ENCODE measurements at regions not wholly inside any gene's neighbourhood (a gene's known extent, or its start where the extent isn't known, plus 50 kb on each side); places are given as distances from the start of the nearest gene placed in this dataset.

- TF ChIP-seq SRF (IDR thresholded peaks at IDR 0.05; ENCODE audit: low read depth, low read length) (no peak), SUZ12 (IDR thresholded peaks at IDR 0.05; ENCODE audit: low read length) (no peak)
Measured at GRCh38 chr20:60966766-60967165, 285.3 kb upstream of the CDH4 start (continued).

Measured in H1 (cell line).